8988T (cell line): ENCODE measurements at regions not wholly inside any gene's neighbourhood (a gene's known extent, or its start where the extent isn't known, plus 50 kb on each side); places are given as distances from the start of the nearest gene placed in this dataset.
"Not testable (repeated sequence)": the region's sequence is repeated elsewhere in the genome, so short reads cannot be mapped to it uniquely, and the experiment has no call there.

Experiments
- DNase-seq: peaks from one replicate; pipeline ENCODE4 v3.0.0; 2011

- DNase-seq: no peak
Observed at GRCh38 chr2:234405462-234405861, 91.4 kb downstream of the ARL4C start.

GRCh38 chr2:234404957-234405356 is 91.9 kb downstream of the ARL4C start:
- no peak for DNase-seq

- no peak for DNase-seq
Observed at GRCh38 chr2:234403751-234404150, 93.1 kb downstream of the ARL4C start.

- no peak for DNase-seq
Observed at GRCh38 chr2:234403074-234403473, 93.8 kb downstream of the ARL4C start.

GRCh38 chr2:234401426-234401825 is 95.5 kb downstream of the ARL4C start:
- DNase-seq: no peak

GRCh38 chr2:234399451-234400246 is 97.2 kb downstream of the ARL4C start:
- no peak for DNase-seq

GRCh38 chr2:234398531-234398930 is 98.3 kb downstream of the ARL4C start:
- DNase-seq: no peak

GRCh38 chr2:234395891-234396420 is 100.9 kb downstream of the ARL4C start:
- no peak for DNase-seq

- no peak for DNase-seq
Observed at GRCh38 chr2:234394450-234394849, 102.4 kb downstream of the ARL4C start.

- DNase-seq: no peak
Observed at GRCh38 chr2:234393354-234393753, 103.5 kb downstream of the ARL4C start.

- no peak for DNase-seq
Observed at GRCh38 chr2:234392041-234392615, 104.8 kb downstream of the ARL4C start.

GRCh38 chr2:234391625-234392024 is 105.3 kb downstream of the ARL4C start:
- no peak for DNase-seq

GRCh38 chr2:234389661-234390060 is 107.2 kb downstream of the ARL4C start:
- not testable (repeated sequence) for DNase-seq

- DNase-seq: no peak
Observed at GRCh38 chr2:234388591-234388990, 108.3 kb downstream of the ARL4C start.

GRCh38 chr2:234386971-234387370 is 109.9 kb downstream of the ARL4C start:
- no peak for DNase-seq

GRCh38 chr2:234382131-234382530 is 114.8 kb downstream of the ARL4C start:
- DNase-seq: no peak

- DNase-seq: not testable (repeated sequence)
Observed at GRCh38 chr2:234378958-234379357, 117.9 kb downstream of the ARL4C start.

GRCh38 chr2:234378440-234378839 is 118.4 kb downstream of the ARL4C start:
- DNase-seq: no peak

- no peak for DNase-seq
Observed at GRCh38 chr2:234377761-234378391, 119.0 kb downstream of the ARL4C start.

- DNase-seq: no peak
Observed at GRCh38 chr2:234376229-234376628, 120.7 kb downstream of the ARL4C start.

- DNase-seq: no peak
Observed at GRCh38 chr2:234375176-234375880, 121.6 kb downstream of the ARL4C start.

GRCh38 chr2:234374736-234375135 is 122.1 kb downstream of the ARL4C start:
- DNase-seq: no peak

GRCh38 chr2:234374150-234374508 is 122.8 kb downstream of the ARL4C start:
- no peak for DNase-seq
